ENCODE measurements at regions not wholly inside any gene's neighbourhood (a gene's known extent, or its start where the extent isn't known, plus 50 kb on each side); places are given as distances from the start of the nearest gene placed in this dataset.
"Not testable (repeated sequence)": the region's sequence is repeated elsewhere in the genome, so short reads cannot be mapped to it uniquely, and the experiment has no call there.

DNA sequence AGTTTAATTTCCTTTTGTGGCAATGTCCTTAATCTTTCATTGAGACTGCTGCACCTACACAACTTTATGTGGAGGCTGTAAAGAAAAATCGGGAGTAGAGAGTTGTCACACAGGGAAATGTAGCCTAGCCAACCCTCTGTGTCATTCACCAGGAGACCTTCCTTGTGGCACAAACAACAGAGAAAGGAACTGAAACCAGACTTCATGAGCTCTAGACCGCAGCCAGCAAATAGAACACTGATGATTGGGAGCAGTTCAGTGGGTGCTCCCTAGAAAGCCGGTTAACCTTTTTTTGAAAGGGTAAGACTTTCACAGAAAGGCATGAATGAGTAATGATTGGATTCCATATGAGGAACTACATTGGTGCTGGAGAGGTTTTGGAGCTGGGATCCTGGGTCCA, 1752.4 kb upstream of the CELF4 start:
- TF ChIP-seq, protein P1, sequence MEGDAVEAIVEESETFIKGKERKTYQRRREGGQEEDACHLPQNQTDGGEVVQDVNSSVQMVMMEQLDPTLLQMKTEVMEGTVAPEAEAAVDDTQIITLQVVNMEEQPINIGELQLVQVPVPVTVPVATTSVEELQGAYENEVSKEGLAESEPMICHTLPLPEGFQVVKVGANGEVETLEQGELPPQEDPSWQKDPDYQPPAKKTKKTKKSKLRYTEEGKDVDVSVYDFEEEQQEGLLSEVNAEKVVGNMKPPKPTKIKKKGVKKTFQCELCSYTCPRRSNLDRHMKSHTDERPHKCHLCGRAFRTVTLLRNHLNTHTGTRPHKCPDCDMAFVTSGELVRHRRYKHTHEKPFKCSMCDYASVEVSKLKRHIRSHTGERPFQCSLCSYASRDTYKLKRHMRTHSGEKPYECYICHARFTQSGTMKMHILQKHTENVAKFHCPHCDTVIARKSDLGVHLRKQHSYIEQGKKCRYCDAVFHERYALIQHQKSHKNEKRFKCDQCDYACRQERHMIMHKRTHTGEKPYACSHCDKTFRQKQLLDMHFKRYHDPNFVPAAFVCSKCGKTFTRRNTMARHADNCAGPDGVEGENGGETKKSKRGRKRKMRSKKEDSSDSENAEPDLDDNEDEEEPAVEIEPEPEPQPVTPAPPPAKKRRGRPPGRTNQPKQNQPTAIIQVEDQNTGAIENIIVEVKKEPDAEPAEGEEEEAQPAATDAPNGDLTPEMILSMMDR (IDR thresholded peaks at IDR 0.05; ENCODE audit: insufficient read depth, low read length, poor library complexity, severe bottlenecking): no peak
- no peaks in the 10 kb centered on the region for H3K36me3 ChIP-seq (ENCODE audit: control insufficient read depth, insufficient read depth, low read length)
- DNase-seq (ENCODE audit: extremely low read depth, insufficient read length): no peak
- no peaks in the 10 kb centered on the region for H3K27me3 ChIP-seq (replicated peaks; ENCODE audit: control insufficient read depth, insufficient read depth, low read length)
- no peak overlapping the region for H3K4me3 ChIP-seq (replicated peaks; ENCODE audit: low read depth, low read length)

DNA sequence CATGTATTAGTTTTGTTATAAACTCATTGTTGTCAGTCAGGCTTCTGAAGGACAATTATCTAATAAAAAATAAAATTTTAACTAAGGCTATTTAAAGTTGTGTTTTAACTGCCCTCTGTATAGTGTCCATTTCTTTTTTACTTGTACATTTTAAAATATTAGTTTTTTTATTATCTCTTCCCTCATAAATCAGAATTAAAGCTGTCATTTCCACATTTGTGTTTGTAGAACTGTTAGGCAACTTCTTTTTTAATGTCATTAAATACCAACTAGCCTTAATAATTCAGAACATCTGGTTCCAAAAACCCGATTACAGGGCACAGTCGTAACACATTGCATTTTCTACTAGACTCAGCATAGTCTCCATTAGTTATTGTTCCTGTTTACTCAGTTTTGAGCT, 1749.0 kb upstream of the CELF4 start:
- H3K36me3 ChIP-seq (ENCODE audit: control insufficient read depth, insufficient read depth, low read length): no peaks in the 10 kb centered on the region
- no peak for DNase-seq (ENCODE audit: extremely low read depth, insufficient read length)
- TF ChIP-seq, protein P1 (IDR thresholded peaks at IDR 0.05; ENCODE audit: insufficient read depth, low read length, poor library complexity, severe bottlenecking): no peak
- no peaks in the 10 kb centered on the region for H3K27me3 ChIP-seq (replicated peaks; ENCODE audit: control insufficient read depth, insufficient read depth, low read length)
- no peak overlapping the region for H3K4me3 ChIP-seq (replicated peaks; ENCODE audit: low read depth, low read length)

DNA sequence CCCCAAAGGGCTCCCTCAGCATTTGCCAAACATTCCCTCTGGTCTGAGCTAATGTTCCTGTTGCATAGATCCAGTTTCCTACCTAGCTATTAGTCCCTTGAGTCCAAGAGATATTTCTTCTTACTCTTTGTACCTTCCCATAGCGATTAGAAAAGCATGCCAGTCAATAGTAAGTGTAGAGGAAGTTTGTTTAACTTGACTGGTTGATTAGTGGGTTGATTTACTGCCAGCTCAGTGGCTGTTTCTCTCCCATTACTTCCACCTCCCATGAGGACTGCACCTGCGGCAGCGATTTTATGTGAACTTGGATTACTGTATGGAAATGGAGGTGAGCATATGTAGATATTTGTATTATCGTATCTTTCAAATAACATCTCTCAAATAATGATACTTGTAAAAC, 1748.4 kb upstream of the CELF4 start:
- Histone ChIP-seq H3K27me3 (replicated peaks; ENCODE audit: control insufficient read depth, insufficient read depth, low read length) (no peaks in the 10 kb centered on the region), H3K36me3 (ENCODE audit: control insufficient read depth, insufficient read depth, low read length) (no peaks in the 10 kb centered on the region), H3K4me3 (replicated peaks; ENCODE audit: low read depth, low read length) (no peak overlapping the region)
- TF ChIP-seq, protein P1 (IDR thresholded peaks at IDR 0.05; ENCODE audit: insufficient read depth, low read length, poor library complexity, severe bottlenecking): no peak
- no peak for DNase-seq (ENCODE audit: extremely low read depth, insufficient read length)

DNA sequence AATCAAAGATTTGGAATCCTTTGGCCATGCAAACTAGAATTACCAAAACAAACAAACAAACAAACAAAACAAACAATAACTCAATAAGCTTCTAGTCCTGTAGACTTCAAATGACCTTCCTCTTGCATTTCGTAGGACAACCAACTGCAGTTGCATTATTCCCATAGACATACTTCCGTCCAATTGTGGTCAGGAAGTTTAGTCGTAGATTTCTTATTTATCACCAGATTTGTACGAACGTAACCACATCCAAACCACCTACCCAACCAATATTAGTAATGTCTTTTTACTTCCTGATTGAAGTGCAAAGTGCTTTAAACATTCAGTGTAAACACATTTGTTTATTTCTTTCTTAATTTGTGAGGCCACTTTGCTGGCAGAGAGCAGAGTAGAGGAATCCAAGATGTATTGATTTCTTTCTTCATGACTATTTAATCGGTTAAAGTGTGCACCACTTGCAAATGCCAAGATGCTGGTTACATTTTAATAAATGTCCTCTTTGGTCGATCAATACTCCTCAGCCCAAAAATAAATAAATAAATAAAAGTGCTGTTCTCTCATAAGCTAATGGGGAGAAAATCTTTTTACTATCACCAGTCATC, 1745.6 kb upstream of the CELF4 start:
- TF ChIP-seq, protein P1 (IDR thresholded peaks at IDR 0.05; ENCODE audit: insufficient read depth, low read length, poor library complexity, severe bottlenecking): no peak
- Histone ChIP-seq H3K27me3 (replicated peaks; ENCODE audit: control insufficient read depth, insufficient read depth, low read length) (no peaks in the 10 kb centered on the region), H3K4me3 (replicated peaks; ENCODE audit: low read depth, low read length) (no peak overlapping the region), H3K36me3 (ENCODE audit: control insufficient read depth, insufficient read depth, low read length) (no peaks in the 10 kb centered on the region)
- DNase-seq (ENCODE audit: extremely low read depth, insufficient read length): no peak

DNA sequence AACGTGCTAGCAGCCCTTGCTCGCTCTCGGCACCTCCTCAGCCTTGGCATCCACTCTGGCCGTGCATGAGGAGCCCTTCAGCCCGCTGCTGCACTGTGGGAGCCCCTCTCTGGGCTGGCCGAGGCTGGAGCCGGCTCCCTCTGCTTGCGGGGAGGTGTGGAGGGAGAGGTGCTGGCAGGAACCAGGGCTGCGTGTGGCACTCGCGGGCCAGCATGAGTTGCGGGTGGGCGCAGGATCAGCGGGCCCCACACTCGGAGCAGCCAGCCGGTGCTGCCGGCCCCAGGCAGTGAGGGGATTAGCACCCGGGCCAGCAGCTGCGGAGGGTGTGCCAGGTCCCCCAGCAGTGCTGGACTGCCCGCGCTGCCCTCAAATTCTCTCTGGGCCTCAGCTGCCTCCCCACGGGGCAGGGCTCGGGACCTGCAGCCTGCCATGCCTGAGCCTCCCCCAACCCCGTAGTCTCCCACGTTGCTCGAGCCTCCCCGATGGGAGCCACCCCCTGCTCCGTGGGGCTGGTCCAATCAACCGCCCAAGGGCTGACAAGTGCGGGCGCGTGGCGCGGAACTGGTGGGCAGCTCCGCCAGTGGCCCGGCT, 1743.4 kb upstream of the CELF4 start:
- not testable (repeated sequence) for H3K27me3 ChIP-seq (replicated peaks; ENCODE audit: control insufficient read depth, insufficient read depth, low read length); H3K36me3 ChIP-seq (ENCODE audit: control insufficient read depth, insufficient read depth, low read length); H3K4me3 ChIP-seq (replicated peaks; ENCODE audit: low read depth, low read length); DNase-seq (ENCODE audit: extremely low read depth, insufficient read length)

DNA sequence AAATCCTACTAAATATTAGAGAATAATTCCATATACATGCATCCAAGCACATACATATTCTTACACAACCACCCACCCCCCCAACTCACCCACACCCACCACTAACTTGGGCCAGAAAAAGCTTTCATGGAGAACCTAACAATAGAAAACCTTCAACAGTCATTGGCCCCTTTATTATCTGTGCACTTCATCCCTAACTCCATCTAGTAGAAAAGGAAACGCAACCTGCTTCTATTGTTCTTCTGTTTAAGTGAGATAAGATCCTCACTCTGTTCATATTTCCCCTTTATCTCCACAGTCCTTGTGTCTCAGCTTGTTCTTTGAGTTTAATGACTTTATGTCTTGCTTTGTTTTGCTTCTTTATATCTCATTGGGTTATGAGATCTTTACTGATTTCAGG, 1740.2 kb upstream of the CELF4 start:
- TF ChIP-seq, protein P1 (IDR thresholded peaks at IDR 0.05; ENCODE audit: insufficient read depth, low read length, poor library complexity, severe bottlenecking): no peak
- no peaks in the 10 kb centered on the region for H3K36me3 ChIP-seq (ENCODE audit: control insufficient read depth, insufficient read depth, low read length)
- H3K4me3 ChIP-seq (replicated peaks; ENCODE audit: low read depth, low read length): no peak overlapping the region
- H3K27me3 ChIP-seq (replicated peaks; ENCODE audit: control insufficient read depth, insufficient read depth, low read length): no peaks in the 10 kb centered on the region
- DNase-seq (ENCODE audit: extremely low read depth, insufficient read length): no peak

Data from GM06990 (cell line).